Lower leg skin (tissue), 3 donors: ENCODE measurements at regions not wholly inside any gene's neighbourhood (a gene's known extent, or its start where the extent isn't known, plus 50 kb on each side); places are given as distances from the start of the nearest gene placed in this dataset.

ENCODE experiments used
- POLR2A ChIP-seq, 2 donors: fragments of 450-650 bp; IDR thresholded peaks; one replicate each; pipeline ENCODE4 v1.6.1; 2016 to 2017; ENCODE audit warnings: antibody characterized with exemption in 2 of 2, mild to moderate bottlenecking in 1 of 2, moderate library complexity in 1 of 2
- TF ChIP-seq, protein P1 (sequence below), 3 donors: fragments of 450-650 bp; IDR thresholded peaks; one replicate each; pipeline ENCODE4 v1.5.1; 2016; ENCODE audit warnings: antibody characterized with exemption in 3 of 3, mild to moderate bottlenecking in 3 of 3, moderate library complexity in 2 of 3

DNA sequence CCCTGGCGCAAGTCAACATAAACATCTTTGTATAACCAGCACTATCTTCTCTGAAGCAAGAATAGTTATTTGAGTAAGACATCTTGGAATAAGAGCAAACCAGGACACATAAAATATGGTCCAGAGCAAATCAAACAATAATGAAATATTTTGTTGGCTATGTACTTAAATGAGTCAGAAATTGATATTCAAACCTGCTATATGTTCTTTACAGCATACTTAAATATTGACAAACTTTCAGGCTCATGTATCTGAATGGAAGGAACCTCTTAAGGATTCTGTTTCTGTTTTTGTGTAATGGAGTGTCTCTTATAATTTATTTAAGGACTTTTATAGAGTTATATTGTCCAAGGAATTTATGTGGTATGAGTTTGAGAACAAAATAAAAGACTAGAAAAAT is 747.3 kb downstream of the EFNA5 start:
- no peak for TF ChIP-seq POLR2A (IDR thresholded peaks at IDR 0.05)
- TF ChIP-seq, protein P1, sequence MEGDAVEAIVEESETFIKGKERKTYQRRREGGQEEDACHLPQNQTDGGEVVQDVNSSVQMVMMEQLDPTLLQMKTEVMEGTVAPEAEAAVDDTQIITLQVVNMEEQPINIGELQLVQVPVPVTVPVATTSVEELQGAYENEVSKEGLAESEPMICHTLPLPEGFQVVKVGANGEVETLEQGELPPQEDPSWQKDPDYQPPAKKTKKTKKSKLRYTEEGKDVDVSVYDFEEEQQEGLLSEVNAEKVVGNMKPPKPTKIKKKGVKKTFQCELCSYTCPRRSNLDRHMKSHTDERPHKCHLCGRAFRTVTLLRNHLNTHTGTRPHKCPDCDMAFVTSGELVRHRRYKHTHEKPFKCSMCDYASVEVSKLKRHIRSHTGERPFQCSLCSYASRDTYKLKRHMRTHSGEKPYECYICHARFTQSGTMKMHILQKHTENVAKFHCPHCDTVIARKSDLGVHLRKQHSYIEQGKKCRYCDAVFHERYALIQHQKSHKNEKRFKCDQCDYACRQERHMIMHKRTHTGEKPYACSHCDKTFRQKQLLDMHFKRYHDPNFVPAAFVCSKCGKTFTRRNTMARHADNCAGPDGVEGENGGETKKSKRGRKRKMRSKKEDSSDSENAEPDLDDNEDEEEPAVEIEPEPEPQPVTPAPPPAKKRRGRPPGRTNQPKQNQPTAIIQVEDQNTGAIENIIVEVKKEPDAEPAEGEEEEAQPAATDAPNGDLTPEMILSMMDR (IDR thresholded peaks at IDR 0.05): no peak
